Naive thymus-derived CD4-positive, alpha-beta T cell (primary cell): ENCODE measurements at regions not wholly inside any gene's neighbourhood (a gene's known extent, or its start where the extent isn't known, plus 50 kb on each side); places are given as distances from the start of the nearest gene placed in this dataset.

Source experiments
- ATAC-seq: fragments of 150-1000 bp; cut with Tn5 transposase; 2 replicates; pipeline ENCODE4 v1.10.0; 2021; ENCODE audit warnings: mild to moderate bottlenecking, moderate library complexity
- CTCF ChIA-PET: fragments of 350-600 bp; sonication (Branson Sonifier 250); formaldehyde crosslinking; loops from one replicate; lab custom pipeline; 2021; ENCODE audit warnings: antibody characterized with exemption; lab: Charles Lee
- POLR2A ChIA-PET: fragments of 350-600 bp; sonication (Branson Sonifier 250); formaldehyde crosslinking; loops from one replicate; lab custom pipeline; 2021; ENCODE audit warnings: antibody characterized with exemption, inconsistent platforms; lab: Charles Lee
- DNase-seq, 9 donors: peaks; one replicate each; pipeline versions ENCODE4 v3.0.0 to v3.0.0-alpha.2; 2020 to 2022; ENCODE audit warnings: mixed read lengths in 1 of 9
- H3K27ac ChIP-seq: one replicate; pipeline ENCODE4 v1.7.0; 2013; ENCODE audit warnings: mild to moderate bottlenecking, low read depth, low read length, moderate library complexity
- H3K27me3 ChIP-seq, 2 donors: one replicate each; pipeline ENCODE4 v1.7.0; 2013; ENCODE audit warnings: low read length in 2 of 2, mild to moderate bottlenecking in 2 of 2, moderate library complexity in 2 of 2; ENCODE audit not compliant: control insufficient read depth in 2 of 2, insufficient read depth in 2 of 2
- H3K36me3 ChIP-seq, 3 experiments: 1 replicate in 2 of 3; 2 replicates in 1 of 3; pipeline ENCODE4 v1.7.0; 2013; ENCODE audit warnings: low read length in 3 of 3, mild to moderate bottlenecking in 3 of 3, moderate library complexity in 1 of 3; ENCODE audit not compliant: insufficient read depth in 3 of 3, control insufficient read depth in 2 of 3
- H3K4me1 ChIP-seq, 2 donors: one replicate each; pipeline ENCODE4 v1.7.0; 2013; ENCODE audit warnings: low read length in 2 of 2, mild to moderate bottlenecking in 2 of 2, moderate library complexity in 1 of 2; ENCODE audit not compliant: control insufficient read depth in 2 of 2, insufficient read depth in 2 of 2
- H3K4me3 ChIP-seq: 2 replicates; pipeline ENCODE4 v1.7.0; 2013; ENCODE audit warnings: mild to moderate bottlenecking, low read length
- H3K9me3 ChIP-seq, 3 experiments: 1 replicate in 2 of 3; 2 replicates in 1 of 3; pipeline ENCODE4 v1.7.0; 2013; ENCODE audit warnings: low read length in 3 of 3; ENCODE audit not compliant: control insufficient read depth in 2 of 3
- H3K27ac Mint-ChIP-seq, 9 donors: one replicate each; pipeline ENCODE4 v1.8.0; 2020 to 2022; ENCODE audit warnings: mixed read lengths in 9 of 9, mild to moderate bottlenecking in 8 of 9, moderate library complexity in 5 of 9, inconsistent platforms in 2 of 9
- H3K27me3 Mint-ChIP-seq, 5 donors: one replicate each; pipeline ENCODE4 v1.8.0; 2021 to 2022; ENCODE audit warnings: mixed read lengths in 5 of 5, mild to moderate bottlenecking in 1 of 5
- H3K36me3 Mint-ChIP-seq, 5 donors: one replicate each; pipeline ENCODE4 v1.8.0; 2020 to 2022; ENCODE audit warnings: mixed read lengths in 5 of 5, mild to moderate bottlenecking in 3 of 5, inconsistent platforms in 1 of 5
- H3K4me1 Mint-ChIP-seq, 7 donors: one replicate each; pipeline ENCODE4 v1.8.0; 2020 to 2022; ENCODE audit warnings: mixed read lengths in 7 of 7, mild to moderate bottlenecking in 3 of 7, inconsistent platforms in 1 of 7
- H3K4me3 Mint-ChIP-seq, 10 donors: one replicate each; pipeline ENCODE4 v1.8.0; 2020 to 2022; ENCODE audit warnings: mild to moderate bottlenecking in 10 of 10, mixed read lengths in 10 of 10, moderate library complexity in 6 of 10, inconsistent platforms in 2 of 10
- H3K9me3 Mint-ChIP-seq, 11 donors: one replicate each; pipeline ENCODE4 v1.8.0; 2020 to 2022; ENCODE audit warnings: mixed read lengths in 11 of 11, mild to moderate bottlenecking in 4 of 11, inconsistent platforms in 1 of 11, moderate library complexity in 1 of 11
- intact Hi-C, 2 donors: fragments of 100-400 bp; cut with micrococcal nuclease; formaldehyde crosslinking; loops; one replicate each; pipeline ENCODE4 v1.15.1; 2023

- H3K9me3 ChIP-seq: no peaks in the 10 kb centered on the region
- POLR2A ChIA-PET: no interaction called here
- H3K4me1 Mint-ChIP-seq: peaks cover 0 to 4% (median 0%) of the 10 kb centered on the region in 7 donors
- H3K4me3 ChIP-seq: no peak overlapping the region
- peaks cover 0 to 4% (median 3%) of the 10 kb centered on the region in 5 donors for H3K27me3 Mint-ChIP-seq
- no peaks in the 10 kb centered on the region for H3K36me3 ChIP-seq
- no peak for DNase-seq
- intact Hi-C loops: no loop called here
- H3K4me1 ChIP-seq: no peaks in the 10 kb centered on the region
- peaks cover 0 to 6% (median 0%) of the 10 kb centered on the region in 11 donors for H3K9me3 Mint-ChIP-seq
- no peak overlapping the region for H3K27ac ChIP-seq
- H3K36me3 Mint-ChIP-seq: no peaks in the 10 kb centered on the region
- CTCF ChIA-PET: no interaction called here
- no peaks in the 10 kb centered on the region for H3K27me3 ChIP-seq
- no peak for ATAC-seq
- H3K4me3 Mint-ChIP-seq: no peak overlapping the region
- H3K27ac Mint-ChIP-seq: no peak overlapping the region
Observed at GRCh38 chr2:39538718-39539117, 101.6 kb upstream of the MAP4K3 start.

GRCh38 chr2:39540414-39540813 is 103.3 kb upstream of the MAP4K3 start:
- CTCF ChIA-PET: no interaction called here
- ATAC-seq (no peak), DNase-seq (no peak)

GRCh38 chr2:39541011-39541930 is 104.2 kb upstream of the MAP4K3 start:
- intact Hi-C loops: no loop called here
- Histone ChIP-seq H3K36me3 (no peaks in the 10 kb centered on the region), H3K9me3 (no peaks in the 10 kb centered on the region), H3K4me3 (no peak overlapping the region), H3K27ac (no peak overlapping the region), H3K27me3 (no peaks in the 10 kb centered on the region), H3K4me1 (no peaks in the 10 kb centered on the region)
- Mint-ChIP-seq H3K27me3 (peaks cover 0 to 8% (median 1%) of the 10 kb centered on the region in 5 donors), H3K9me3 (peaks cover 0 to 6% (median 0%) of the 10 kb centered on the region in 11 donors), H3K27ac (no peak overlapping the region), H3K36me3 (no peaks in the 10 kb centered on the region), H3K4me3 (no peak overlapping the region), H3K4me1 (peaks cover 0 to 4% (median 0%) of the 10 kb centered on the region in 7 donors)
- ChIA-PET POLR2A (no interaction called here), CTCF (no interaction called here)
- no peak for ATAC-seq
- no peak for DNase-seq

More at GRCh38 chr2:39540414-39540813, 103.3 kb upstream of the MAP4K3 start:
- POLR2A ChIA-PET: interaction anchor here (0.6 kb wide), 1 partner anchor 15 kb away, joined by 4 read pairs; no protein-coding TSS in a partner anchor
- Mint-ChIP-seq H3K4me3 (no peak overlapping the region), H3K27me3 (peaks cover 0 to 8% (median 1%) of the 10 kb centered on the region in 5 donors), H3K9me3 (peaks cover 0 to 6% (median 0%) of the 10 kb centered on the region in 11 donors), H3K4me1 (peaks cover 0 to 4% (median 0%) of the 10 kb centered on the region in 7 donors), H3K27ac (no peak overlapping the region), H3K36me3 (no peaks in the 10 kb centered on the region)
- intact Hi-C loops: no loop called here
- H3K36me3 ChIP-seq: no peaks in the 10 kb centered on the region
- no peaks in the 10 kb centered on the region for H3K9me3 ChIP-seq
- no peak overlapping the region for H3K27ac ChIP-seq
- no peaks in the 10 kb centered on the region for H3K4me1 ChIP-seq
- H3K4me3 ChIP-seq: no peak overlapping the region
- H3K27me3 ChIP-seq: no peaks in the 10 kb centered on the region

GRCh38 chr2:39542523-39542922 is 105.4 kb upstream of the MAP4K3 start:
- Mint-ChIP-seq H3K4me1 (no peaks in the 10 kb centered on the region), H3K36me3 (no peaks in the 10 kb centered on the region), H3K27ac (no peak overlapping the region), H3K4me3 (no peak overlapping the region), H3K9me3 (peaks cover 0 to 6% (median 0%) of the 10 kb centered on the region in 11 donors), H3K27me3 (peaks cover 0 to 8% (median 1%) of the 10 kb centered on the region in 5 donors)
- DNase-seq: no peak
- H3K36me3 ChIP-seq: no peaks in the 10 kb centered on the region
- no peak overlapping the region for H3K4me3 ChIP-seq
- POLR2A ChIA-PET: no interaction called here
- no peaks in the 10 kb centered on the region for H3K9me3 ChIP-seq
- intact Hi-C loops: no loop called here
- H3K4me1 ChIP-seq: no peaks in the 10 kb centered on the region
- ATAC-seq: no peak
- no peak overlapping the region for H3K27ac ChIP-seq
- H3K27me3 ChIP-seq: no peaks in the 10 kb centered on the region
- CTCF ChIA-PET: no interaction called here

- H3K4me1 Mint-ChIP-seq: no peaks in the 10 kb centered on the region
- H3K9me3 Mint-ChIP-seq: no peaks in the 10 kb centered on the region
- POLR2A ChIA-PET: no interaction called here
Observed at GRCh38 chr2:39545957-39546356, 108.9 kb upstream of the MAP4K3 start.

GRCh38 chr2:39546409-39546808 is 109.3 kb upstream of the MAP4K3 start:
- no peaks in the 10 kb centered on the region for H3K9me3 Mint-ChIP-seq
- no peak overlapping the region for H3K27ac ChIP-seq
- no peak for DNase-seq
- intact Hi-C loops: no loop called here
- no peaks in the 10 kb centered on the region for H3K4me1 ChIP-seq
- H3K4me3 ChIP-seq: no peak overlapping the region
- H3K9me3 ChIP-seq: no peaks in the 10 kb centered on the region
- H3K27me3 Mint-ChIP-seq: peaks cover 0 to 8% (median 0%) of the 10 kb centered on the region in 5 donors
- no peak overlapping the region for H3K27ac Mint-ChIP-seq
- H3K4me1 Mint-ChIP-seq: no peaks in the 10 kb centered on the region
- CTCF ChIA-PET: no interaction called here
- H3K36me3 Mint-ChIP-seq: no peaks in the 10 kb centered on the region
- no peak for ATAC-seq
- no peaks in the 10 kb centered on the region for H3K27me3 ChIP-seq
- POLR2A ChIA-PET: no interaction called here
- no peaks in the 10 kb centered on the region for H3K36me3 ChIP-seq
- H3K4me3 Mint-ChIP-seq: no peak overlapping the region

More at GRCh38 chr2:39545957-39546356, 108.9 kb upstream of the MAP4K3 start:
- no peak overlapping the region for H3K4me3 Mint-ChIP-seq
- Histone ChIP-seq H3K4me1 (no peaks in the 10 kb centered on the region), H3K36me3 (no peaks in the 10 kb centered on the region), H3K4me3 (no peak overlapping the region), H3K9me3 (no peaks in the 10 kb centered on the region), H3K27ac (no peak overlapping the region), H3K27me3 (no peaks in the 10 kb centered on the region)
- ATAC-seq (no peak), DNase-seq (no peak)
- no peaks in the 10 kb centered on the region for H3K36me3 Mint-ChIP-seq
- peaks cover 0 to 8% (median 0%) of the 10 kb centered on the region in 5 donors for H3K27me3 Mint-ChIP-seq
- intact Hi-C loops: no loop called here
- CTCF ChIA-PET: no interaction called here
- H3K27ac Mint-ChIP-seq: no peak overlapping the region
